Thyroid gland (tissue), 4 donors: ENCODE measurements at regions not wholly inside any gene's neighbourhood (a gene's known extent, or its start where the extent isn't known, plus 50 kb on each side); places are given as distances from the start of the nearest gene placed in this dataset.
"Not testable (repeated sequence)": the region's sequence is repeated elsewhere in the genome, so short reads cannot be mapped to it uniquely, and the experiment has no call there.

Source experiments
- DNase-seq, 2 donors: peaks; one replicate each; pipeline ENCODE4 v3.0.0-alpha.2; 2019
- H3K27ac ChIP-seq, 3 donors: fragments of 200-600 bp; sonication (generic); 1 replicate in 2 of 3; 2 replicates in 1 of 3; pipeline ENCODE4 v1.5.1; 2016 to 2019; ENCODE audit warnings: mild to moderate bottlenecking in 1 of 3, moderate library complexity in 1 of 3
- H3K27me3 ChIP-seq: fragments of 200-600 bp; sonication (generic); one replicate; pipeline ENCODE4 v1.5.1; 2019
- H3K36me3 ChIP-seq, 2 donors: fragments of 200-600 bp; sonication (generic); one replicate each; pipeline ENCODE4 v1.5.1; 2016 to 2019
- H3K4me1 ChIP-seq, 2 donors: fragments of 200-600 bp; sonication (generic); one replicate each; pipeline ENCODE4 v1.5.1; 2017 to 2019
- H3K4me3 ChIP-seq, 3 donors: fragments of 200-600 bp; sonication (generic); replicated peaks in 1 of 3; 1 replicate in 2 of 3; 2 replicates in 1 of 3; pipeline ENCODE4 v1.5.1; 2016; ENCODE audit warnings: mild to moderate bottlenecking in 1 of 3
- H3K9me3 ChIP-seq: fragments of 200-600 bp; sonication (generic); one replicate; pipeline ENCODE4 v1.5.1; 2017
- POLR2A ChIP-seq, 2 donors: fragments of 450-650 bp; IDR thresholded peaks; one replicate each; pipeline ENCODE4 v1.6.1; 2017; ENCODE audit warnings: antibody characterized with exemption in 2 of 2, mild to moderate bottlenecking in 2 of 2, moderate library complexity in 1 of 2
- whole genome bisulfite sequencing, 2 donors: methylation state at CpG; one replicate each; pipeline ENCODE4 v1.1.5; 2017; 5-methylcytosine and 5-hydroxymethylcytosine counted together
- intact Hi-C: fragments of 100-400 bp; cut with DNase I; formaldehyde crosslinking; loops from one replicate; pipeline ENCODE4 v1.15.1; 2023
- TF ChIP-seq, protein P1 (sequence below), 6 experiments: fragments of 200-600 bp in 3 of 6; fragments of 450-650 bp in 3 of 6; sonication (generic) in 3 of 6; IDR thresholded peaks; one replicate each; pipeline ENCODE4 v1.5.1; 2016 to 2019; ENCODE audit warnings: antibody characterized with exemption in 6 of 6, mild to moderate bottlenecking in 2 of 6, inconsistent platforms in 1 of 6, moderate library complexity in 1 of 6

DNA sequence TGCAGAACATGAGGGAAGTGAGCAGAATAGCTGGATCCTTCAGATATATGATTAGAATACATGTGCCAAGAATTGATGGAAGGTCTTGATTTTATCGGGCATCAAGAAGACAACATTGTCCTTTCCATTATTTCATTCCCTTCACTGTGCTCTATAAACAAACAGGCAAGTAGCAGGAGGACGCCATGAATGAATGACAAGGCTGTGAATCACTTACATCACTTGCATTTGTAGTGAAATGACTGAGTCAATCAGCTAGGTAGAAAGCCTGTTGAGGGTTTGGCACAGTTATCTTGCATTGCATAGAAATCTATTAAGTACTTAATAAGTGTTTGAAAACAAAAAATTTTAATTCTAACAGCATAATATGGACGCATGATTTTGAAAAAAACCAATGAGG is 548.8 kb upstream of the IZUMO3 start:
- Histone ChIP-seq H3K27ac (no peak overlapping the region), H3K9me3 (no peaks in the 10 kb centered on the region), H3K36me3 (no peaks in the 10 kb centered on the region), H3K4me3 (no peak overlapping the region), H3K27me3 (no peaks in the 10 kb centered on the region), H3K4me1 (no peaks in the 10 kb centered on the region)
- 87 to 92% methylated on average over 3 of the region's 3 CpGs for WGBS, 2 donors
- DNase-seq, result no peak
- intact Hi-C loops, result no loop called here
- TF ChIP-seq, protein P1, sequence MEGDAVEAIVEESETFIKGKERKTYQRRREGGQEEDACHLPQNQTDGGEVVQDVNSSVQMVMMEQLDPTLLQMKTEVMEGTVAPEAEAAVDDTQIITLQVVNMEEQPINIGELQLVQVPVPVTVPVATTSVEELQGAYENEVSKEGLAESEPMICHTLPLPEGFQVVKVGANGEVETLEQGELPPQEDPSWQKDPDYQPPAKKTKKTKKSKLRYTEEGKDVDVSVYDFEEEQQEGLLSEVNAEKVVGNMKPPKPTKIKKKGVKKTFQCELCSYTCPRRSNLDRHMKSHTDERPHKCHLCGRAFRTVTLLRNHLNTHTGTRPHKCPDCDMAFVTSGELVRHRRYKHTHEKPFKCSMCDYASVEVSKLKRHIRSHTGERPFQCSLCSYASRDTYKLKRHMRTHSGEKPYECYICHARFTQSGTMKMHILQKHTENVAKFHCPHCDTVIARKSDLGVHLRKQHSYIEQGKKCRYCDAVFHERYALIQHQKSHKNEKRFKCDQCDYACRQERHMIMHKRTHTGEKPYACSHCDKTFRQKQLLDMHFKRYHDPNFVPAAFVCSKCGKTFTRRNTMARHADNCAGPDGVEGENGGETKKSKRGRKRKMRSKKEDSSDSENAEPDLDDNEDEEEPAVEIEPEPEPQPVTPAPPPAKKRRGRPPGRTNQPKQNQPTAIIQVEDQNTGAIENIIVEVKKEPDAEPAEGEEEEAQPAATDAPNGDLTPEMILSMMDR (IDR thresholded peaks at IDR 0.05), result no peak
- TF ChIP-seq POLR2A (IDR thresholded peaks at IDR 0.05), result no peak

DNA sequence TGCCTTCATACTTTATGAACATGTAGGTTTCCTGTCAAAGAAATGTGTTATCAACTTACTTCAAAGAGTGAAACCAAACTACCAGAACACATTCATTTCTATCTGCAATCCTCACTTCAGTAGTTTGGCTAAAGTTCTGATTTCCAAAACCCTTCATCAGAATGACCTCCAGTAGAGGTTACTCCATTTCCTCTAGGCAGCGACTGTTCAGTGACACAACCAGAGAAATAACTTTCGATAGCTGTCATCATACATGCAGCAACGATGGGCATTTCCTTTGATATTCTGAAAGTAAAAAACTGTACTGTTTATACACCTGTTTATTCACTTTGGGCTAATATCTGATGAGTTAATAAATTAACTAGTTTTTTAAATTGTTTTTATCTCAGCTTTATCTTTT is 532.5 kb upstream of the IZUMO3 start:
- intact Hi-C loops, result no loop called here
- no peak overlapping the region for H3K27ac ChIP-seq
- DNase-seq, result no peak
- 82 to 85% methylated on average over 3 of the region's 3 CpGs for WGBS, 2 donors
- no peaks in the 10 kb centered on the region for H3K36me3 ChIP-seq
- no peaks in the 10 kb centered on the region for H3K4me1 ChIP-seq
- TF ChIP-seq, protein P1 (IDR thresholded peaks at IDR 0.05), result no peak
- TF ChIP-seq POLR2A (IDR thresholded peaks at IDR 0.05), result no peak
- no peaks in the 10 kb centered on the region for H3K9me3 ChIP-seq
- no peak overlapping the region for H3K4me3 ChIP-seq
- no peaks in the 10 kb centered on the region for H3K27me3 ChIP-seq

DNA sequence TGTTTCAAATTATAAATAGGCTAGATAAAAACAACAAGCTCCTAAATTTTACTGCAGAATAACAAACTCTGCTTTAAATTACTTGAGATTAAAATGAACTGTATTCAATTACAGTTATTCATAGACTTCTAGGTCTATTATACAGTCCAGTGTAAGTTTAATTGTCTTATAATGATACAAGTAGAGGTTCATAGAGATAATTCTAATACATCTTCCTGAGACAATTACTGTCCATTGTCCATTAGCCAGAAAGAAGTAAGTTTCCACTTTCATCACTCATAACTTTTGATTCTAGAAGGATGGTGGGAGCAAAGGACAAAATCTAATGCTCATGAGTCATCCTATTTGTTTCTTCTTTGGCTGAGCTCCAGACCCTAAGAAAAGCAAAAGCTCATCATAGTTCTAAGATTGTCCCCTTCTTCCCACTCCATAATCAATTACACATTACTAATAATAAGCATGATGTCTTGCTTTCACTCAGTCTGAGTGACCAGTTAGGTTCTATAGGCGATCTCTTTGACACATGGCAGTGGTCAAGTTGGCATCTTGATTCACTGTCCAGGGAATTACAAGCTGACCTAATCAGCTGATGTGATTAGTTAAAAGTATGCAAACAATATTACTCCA is 502.5 kb upstream of the IZUMO3 start:
- H3K27ac ChIP-seq, result no peak overlapping the region
- H3K4me1 ChIP-seq, result no peaks in the 10 kb centered on the region
- 75 to 94% methylated on average over 1 of the region's 1 CpG for WGBS, 2 donors
- TF ChIP-seq, protein P1 (IDR thresholded peaks at IDR 0.05), result no peak
- no peak for TF ChIP-seq POLR2A (IDR thresholded peaks at IDR 0.05)
- H3K36me3 ChIP-seq, result no peaks in the 10 kb centered on the region
- intact Hi-C loops, result no loop called here
- DNase-seq, result no peak
- no peak overlapping the region for H3K4me3 ChIP-seq
- no peaks in the 10 kb centered on the region for H3K27me3 ChIP-seq
- no peaks in the 10 kb centered on the region for H3K9me3 ChIP-seq

DNA sequence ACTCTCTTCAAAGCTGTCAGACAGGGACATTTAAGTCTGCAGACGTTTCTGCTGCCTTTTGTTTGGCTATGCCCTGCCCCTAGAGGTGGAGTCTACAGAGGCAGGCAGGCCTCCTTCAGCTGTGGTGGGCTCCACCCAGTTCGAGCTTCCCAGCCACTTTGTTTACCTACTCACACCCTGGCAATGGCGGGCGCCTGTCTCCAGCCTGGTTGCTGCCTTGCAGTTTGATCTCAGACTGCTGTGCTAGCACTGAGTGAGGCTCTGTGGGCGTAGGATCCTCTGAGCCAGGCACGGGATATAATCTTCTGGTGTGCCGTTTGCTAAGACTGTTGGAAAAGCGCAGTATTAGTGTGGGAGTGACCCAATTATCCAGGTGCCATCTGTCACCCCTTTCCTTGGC is 499.8 kb upstream of the IZUMO3 start:
- intact Hi-C loops, H3K36me3 ChIP-seq, DNase-seq, H3K27ac ChIP-seq, H3K4me1 ChIP-seq, H3K27me3 ChIP-seq, H3K9me3 ChIP-seq, H3K4me3 ChIP-seq: not testable (repeated sequence)
- 82 to 90% methylated on average over 2 to 8 of the region's 8 CpGs for WGBS, 2 donors

DNA sequence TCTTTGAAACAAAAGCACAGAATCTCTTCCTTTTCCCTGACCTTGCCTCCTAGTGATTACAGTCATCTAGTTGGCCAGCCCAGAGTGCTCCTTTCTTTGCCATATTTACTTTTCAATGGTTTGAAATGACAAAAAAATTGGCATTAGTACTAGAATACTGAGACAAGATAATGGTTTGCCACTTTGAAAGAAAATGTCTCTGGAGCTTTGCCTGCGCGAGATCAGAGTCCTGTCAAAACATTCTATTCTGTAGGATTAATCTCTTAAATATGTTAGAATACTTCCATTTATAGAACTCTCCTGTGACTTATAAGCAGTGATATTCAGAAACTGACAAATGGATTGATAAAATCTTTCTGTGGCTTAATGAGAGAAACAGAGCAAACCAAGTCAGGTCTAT is 484.0 kb upstream of the IZUMO3 start:
- Histone ChIP-seq H3K36me3 (no peaks in the 10 kb centered on the region), H3K4me3 (no peak overlapping the region), H3K27me3 (no peaks in the 10 kb centered on the region), H3K27ac (no peak overlapping the region), H3K9me3 (no peaks in the 10 kb centered on the region), H3K4me1 (no peaks in the 10 kb centered on the region)
- DNase-seq, result no peak
- no peak for TF ChIP-seq POLR2A (IDR thresholded peaks at IDR 0.05)
- TF ChIP-seq, protein P1 (IDR thresholded peaks at IDR 0.05), result no peak
- intact Hi-C loops, result no loop called here
- 88 to 96% methylated on average over 2 of the region's 2 CpGs for WGBS, 2 donors

DNA sequence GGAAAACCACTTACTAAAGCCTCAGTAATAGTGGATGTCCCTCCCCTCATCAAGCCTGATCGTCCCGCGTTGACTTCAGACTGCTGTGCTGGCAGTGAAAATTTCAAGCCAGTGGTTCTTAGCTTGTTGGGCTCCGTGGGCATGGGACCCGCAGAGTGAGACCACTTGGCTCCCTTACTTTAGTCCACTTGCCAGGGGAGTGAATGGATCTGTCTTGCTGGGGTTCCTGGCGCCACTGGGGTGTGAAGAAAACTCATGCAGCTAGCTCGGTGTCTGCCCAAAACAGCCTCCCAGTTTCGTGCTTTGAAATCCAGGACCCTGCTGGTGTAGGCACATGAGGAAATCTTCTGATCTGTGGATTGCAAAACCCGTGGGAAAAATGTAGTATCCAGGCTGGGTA is 480.0 kb upstream of the IZUMO3 start:
- H3K4me3 ChIP-seq, result no peak overlapping the region
- no peak overlapping the region for H3K27ac ChIP-seq
- 91 to 96% methylated on average over 7 to 8 of the region's 9 CpGs for WGBS, 2 donors
- intact Hi-C loops, result no loop called here
- no peaks in the 10 kb centered on the region for H3K4me1 ChIP-seq
- TF ChIP-seq, protein P1 (IDR thresholded peaks at IDR 0.05), result no peak
- TF ChIP-seq POLR2A (IDR thresholded peaks at IDR 0.05), result no peak
- H3K36me3 ChIP-seq, result no peaks in the 10 kb centered on the region
- no peak for DNase-seq
- no peaks in the 10 kb centered on the region for H3K9me3 ChIP-seq
- no peaks in the 10 kb centered on the region for H3K27me3 ChIP-seq
